ENCODE measurements at regions not wholly inside any gene's neighbourhood (a gene's known extent, or its start where the extent isn't known, plus 50 kb on each side); places are given as distances from the start of the nearest gene placed in this dataset.

GRCh38 chr20:19847383-19847782, 89.3 kb downstream of the RIN2 start:
- Histone ChIP-seq H3K27ac (no peak overlapping the region), H3K4me3 (no peak overlapping the region), H3K27me3 (no peaks in the 10 kb centered on the region), H3K9me3 (no peaks in the 10 kb centered on the region), H3K36me3 (ENCODE audit: low read depth, missing control alignments) (no peaks in the 10 kb centered on the region), H3K4me1 (peaks cover 9% of the 10 kb centered on the region)
- DNase-seq, result no peak
- TF ChIP-seq CTCF (IDR thresholded peaks at IDR 0.05) (no peak), POLR2A (IDR thresholded peaks at IDR 0.05) (no peak)
- intact Hi-C loops (cut with DNase I; ENCODE audit: low total_unique reads), result no loop called here
- 85 to 94% methylated on average over 3 of the region's 3 CpGs for WGBS, 2 donors

- H3K27me3 ChIP-seq, result no peaks in the 10 kb centered on the region
- WGBS, 2 donors, result 38 to 47% methylated on average over 14 of the region's 14 CpGs
- H3K36me3 ChIP-seq (ENCODE audit: low read depth, missing control alignments), result no peaks in the 10 kb centered on the region
- intact Hi-C loops (cut with DNase I; ENCODE audit: low total_unique reads), result no loop called here
- TF ChIP-seq CTCF (IDR thresholded peaks at IDR 0.05) (no peak), POLR2A (IDR thresholded peaks at IDR 0.05) (no peak)
- H3K27ac ChIP-seq, result peak overlapping the region; percentile 43 to 65
- peak; percentile 29 for DNase-seq
- H3K9me3 ChIP-seq, result no peaks in the 10 kb centered on the region
- H3K4me3 ChIP-seq, result no peak overlapping the region
- H3K4me1 ChIP-seq, result peaks cover 9% of the 10 kb centered on the region
Observed at GRCh38 chr20:19849341-19850197, 91.5 kb downstream of the RIN2 start.

- H3K9me3 ChIP-seq, result no peaks in the 10 kb centered on the region
- peak overlapping the region; percentile 43 to 65 for H3K27ac ChIP-seq
- intact Hi-C loops (cut with DNase I; ENCODE audit: low total_unique reads), result no loop called here
- H3K27me3 ChIP-seq, result no peaks in the 10 kb centered on the region
- H3K4me3 ChIP-seq, result no peak overlapping the region
- no peaks in the 10 kb centered on the region for H3K36me3 ChIP-seq (ENCODE audit: low read depth, missing control alignments)
- peaks cover 9% of the 10 kb centered on the region for H3K4me1 ChIP-seq
- peak; percentile 43 for DNase-seq
- TF ChIP-seq CTCF (IDR thresholded peaks at IDR 0.05) (no peak), POLR2A (IDR thresholded peaks at IDR 0.05) (no peak)
- WGBS, 2 donors, result 36 to 50% methylated on average over 4 of the region's 4 CpGs
Observed at GRCh38 chr20:19850198-19850533, 92.1 kb downstream of the RIN2 start.

GRCh38 chr20:19851861-19852260, 93.8 kb downstream of the RIN2 start:
- DNase-seq, result no peak
- Histone ChIP-seq H3K9me3 (no peaks in the 10 kb centered on the region), H3K27ac (no peak overlapping the region), H3K27me3 (no peaks in the 10 kb centered on the region), H3K36me3 (ENCODE audit: low read depth, missing control alignments) (no peaks in the 10 kb centered on the region), H3K4me1 (peaks cover 9% of the 10 kb centered on the region), H3K4me3 (no peak overlapping the region)
- intact Hi-C loops (cut with DNase I; ENCODE audit: low total_unique reads), result no loop called here
- 82 to 85% methylated on average over 7 of the region's 7 CpGs for WGBS, 2 donors
- TF ChIP-seq CTCF (IDR thresholded peaks at IDR 0.05) (no peak), POLR2A (IDR thresholded peaks at IDR 0.05) (no peak)

- intact Hi-C loops (cut with DNase I; ENCODE audit: low total_unique reads), result no loop called here
- Histone ChIP-seq H3K36me3 (ENCODE audit: low read depth, missing control alignments) (no peaks in the 10 kb centered on the region), H3K27me3 (no peaks in the 10 kb centered on the region), H3K4me1 (no peaks in the 10 kb centered on the region), H3K9me3 (no peaks in the 10 kb centered on the region), H3K27ac (no peak overlapping the region), H3K4me3 (no peak overlapping the region)
- TF ChIP-seq CTCF (IDR thresholded peaks at IDR 0.05) (no peak), POLR2A (IDR thresholded peaks at IDR 0.05) (no peak)
- 82 to 97% methylated on average over 3 of the region's 3 CpGs for WGBS, 2 donors
- DNase-seq, result no peak
Observed at GRCh38 chr20:19855416-19855815, 97.4 kb downstream of the RIN2 start.

All from testis (tissue), 2 donors.